GM13976 (cell line): ENCODE measurements at regions not wholly inside any gene's neighbourhood (a gene's known extent, or its start where the extent isn't known, plus 50 kb on each side); places are given as distances from the start of the nearest gene placed in this dataset.
"Not testable (repeated sequence)": the region's sequence is repeated elsewhere in the genome, so short reads cannot be mapped to it uniquely, and the experiment has no call there.

ENCODE experiments used
- DNase-seq: peaks from one replicate; pipeline ENCODE4 v3.0.0; 2012; ENCODE audit warnings: low spot score
- in situ Hi-C: fragments of 300-500 bp; cut with MboI; formaldehyde crosslinking; loops from one replicate; pipeline ENCODE4 v1.12.0; 2022; ENCODE audit warnings: low sequenced_read_pairs, mixed read lengths, inconsistent platforms; ENCODE audit not compliant: unreplicated experiment
- TF ChIP-seq, protein P1 (sequence below): IDR thresholded peaks from 2 replicates; pipeline ENCODE4 v1.5.1; 2012; ENCODE audit warnings: borderline replicate concordance, mild to moderate bottlenecking; ENCODE audit not compliant: insufficient read depth; ENCODE audit errors: extremely low read depth, missing control alignments, control extremely low read depth

DNA sequence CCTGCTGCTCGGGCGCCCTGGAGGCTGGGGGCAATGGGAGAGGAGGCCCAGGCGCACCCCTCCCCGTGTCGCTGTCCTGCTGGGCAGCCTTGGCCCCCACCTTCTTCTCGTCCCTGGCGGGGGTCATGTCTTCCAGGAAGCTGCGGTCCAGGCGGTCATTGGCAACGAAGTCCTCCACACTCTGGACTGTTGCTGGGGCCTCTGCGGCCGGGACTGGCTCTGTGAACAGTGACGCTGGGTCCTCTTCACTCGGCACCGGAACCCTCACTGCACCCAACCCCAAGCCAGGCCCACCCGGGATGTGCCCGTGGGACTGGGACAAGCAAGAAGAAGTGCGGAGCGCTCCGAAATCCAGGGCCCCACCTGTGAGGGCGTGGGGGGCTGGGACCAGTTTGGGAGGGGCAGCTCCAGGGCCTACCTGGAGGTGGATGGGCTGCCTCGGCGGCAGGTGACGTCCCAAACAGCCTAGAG lies 308.0 kb downstream of the CCDC74A start:
- TF ChIP-seq, protein P1, sequence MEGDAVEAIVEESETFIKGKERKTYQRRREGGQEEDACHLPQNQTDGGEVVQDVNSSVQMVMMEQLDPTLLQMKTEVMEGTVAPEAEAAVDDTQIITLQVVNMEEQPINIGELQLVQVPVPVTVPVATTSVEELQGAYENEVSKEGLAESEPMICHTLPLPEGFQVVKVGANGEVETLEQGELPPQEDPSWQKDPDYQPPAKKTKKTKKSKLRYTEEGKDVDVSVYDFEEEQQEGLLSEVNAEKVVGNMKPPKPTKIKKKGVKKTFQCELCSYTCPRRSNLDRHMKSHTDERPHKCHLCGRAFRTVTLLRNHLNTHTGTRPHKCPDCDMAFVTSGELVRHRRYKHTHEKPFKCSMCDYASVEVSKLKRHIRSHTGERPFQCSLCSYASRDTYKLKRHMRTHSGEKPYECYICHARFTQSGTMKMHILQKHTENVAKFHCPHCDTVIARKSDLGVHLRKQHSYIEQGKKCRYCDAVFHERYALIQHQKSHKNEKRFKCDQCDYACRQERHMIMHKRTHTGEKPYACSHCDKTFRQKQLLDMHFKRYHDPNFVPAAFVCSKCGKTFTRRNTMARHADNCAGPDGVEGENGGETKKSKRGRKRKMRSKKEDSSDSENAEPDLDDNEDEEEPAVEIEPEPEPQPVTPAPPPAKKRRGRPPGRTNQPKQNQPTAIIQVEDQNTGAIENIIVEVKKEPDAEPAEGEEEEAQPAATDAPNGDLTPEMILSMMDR: no peak
- no peak for DNase-seq
- in situ Hi-C loops: no loop called here

DNA sequence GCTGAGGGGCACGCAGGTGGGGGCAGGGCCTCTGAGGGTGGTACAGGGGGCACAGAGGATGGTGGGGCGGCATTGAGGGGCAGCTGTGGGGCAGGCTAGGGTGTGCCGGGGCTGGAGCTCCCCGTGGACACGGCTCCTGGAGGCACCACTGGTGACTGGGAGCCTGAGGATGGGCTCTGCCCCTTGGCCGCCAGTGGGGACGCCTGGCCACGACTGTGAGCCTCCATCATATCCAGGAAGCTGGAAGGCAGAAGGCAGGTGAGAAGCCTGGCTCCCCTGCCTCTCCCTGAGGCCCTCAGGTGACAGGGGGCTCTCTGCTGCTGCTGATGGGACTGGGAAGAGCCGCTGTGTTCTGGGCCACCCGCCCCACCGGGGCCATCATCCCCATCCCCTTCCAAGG lies 308.4 kb downstream of the CCDC74A start:
- in situ Hi-C loops, DNase-seq: not testable (repeated sequence)

DNA sequence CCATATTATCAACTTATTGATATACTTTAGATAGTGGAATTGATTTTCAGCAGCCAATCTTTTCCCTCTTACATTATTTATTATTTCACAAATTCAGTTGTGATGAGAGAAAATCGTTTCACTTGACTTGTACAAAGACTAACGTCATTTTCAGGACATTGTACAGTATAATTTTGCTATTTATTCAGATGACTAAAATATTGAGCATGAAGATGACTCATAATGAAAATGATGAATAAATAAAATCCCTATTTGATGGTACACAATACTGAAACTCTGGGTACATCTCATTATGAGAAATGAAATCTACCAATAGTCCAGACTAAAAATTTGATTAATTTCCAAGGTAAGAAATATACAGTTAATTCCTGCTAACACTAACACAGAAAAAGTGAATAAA lies 316.4 kb downstream of the CCDC74A start:
- in situ Hi-C loops, DNase-seq: not testable (repeated sequence)

DNA sequence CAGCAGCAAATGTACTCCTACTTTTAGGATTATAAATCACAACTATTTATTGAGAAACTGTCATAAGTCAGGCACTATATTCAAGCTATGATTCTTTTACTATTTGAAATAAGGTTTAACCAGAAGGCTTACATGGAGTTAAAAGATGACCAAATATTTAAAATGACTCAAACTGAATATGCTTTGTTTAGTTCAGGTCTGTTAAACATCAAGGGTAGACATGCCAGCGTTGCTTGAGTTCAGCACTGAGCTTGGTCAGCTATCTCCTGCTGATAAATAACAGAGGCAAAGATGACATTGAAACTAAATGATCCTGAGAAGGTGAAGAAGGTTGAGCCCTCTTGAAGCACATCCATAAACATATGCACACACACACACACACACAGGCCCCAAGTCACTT lies 305.6 kb downstream of the ANKRD30BL start:
- in situ Hi-C loops, DNase-seq: not testable (repeated sequence)

DNA sequence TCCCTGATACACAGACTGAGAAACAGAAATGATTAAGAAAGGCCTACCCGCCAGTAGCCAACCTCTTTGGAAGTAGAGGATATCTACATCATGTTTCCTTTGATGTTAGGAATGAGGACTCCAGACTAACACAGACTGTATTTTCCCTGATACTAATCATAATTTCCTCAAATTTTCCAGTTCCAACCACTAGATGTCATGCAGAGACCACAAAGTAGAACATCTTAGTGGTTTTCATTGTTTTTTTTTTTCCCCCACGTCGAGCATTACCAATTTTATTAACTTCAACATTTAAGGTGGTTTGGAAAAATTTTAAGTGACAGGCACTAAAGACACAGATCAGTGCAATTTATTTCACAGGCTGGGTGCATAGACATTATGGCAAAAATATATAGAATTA lies 303.6 kb downstream of the ANKRD30BL start:
- DNase-seq, in situ Hi-C loops: not testable (repeated sequence)
